Mammary epithelial cell (primary cell): ENCODE measurements at regions not wholly inside any gene's neighbourhood (a gene's known extent, or its start where the extent isn't known, plus 50 kb on each side); places are given as distances from the start of the nearest gene placed in this dataset.
"Not testable (repeated sequence)": the region's sequence is repeated elsewhere in the genome, so short reads cannot be mapped to it uniquely, and the experiment has no call there.

Source experiments
- CTCF ChIP-seq, 2 donors: IDR thresholded peaks in 1 of 2; conservative IDR thresholded peaks in 1 of 2; 2 replicates each; pipeline ENCODE4 v1.5.1; 2011 to 2012; ENCODE audit warnings: inconsistent platforms in 2 of 2, low read length in 2 of 2, mild to moderate bottlenecking in 2 of 2, control low read depth in 1 of 2, low read depth in 1 of 2; ENCODE audit not compliant: insufficient read depth in 1 of 2; ENCODE audit errors: extremely low read depth in 1 of 2
- EZH2 ChIP-seq: IDR thresholded peaks from 2 replicates; pipeline ENCODE4 v1.6.1; 2012; ENCODE audit warnings: low read length, inconsistent platforms, borderline replicate concordance

GRCh38 chr5:176067162-176067561 lies 99.0 kb upstream of the THOC3 start:
- TF ChIP-seq CTCF (conservative IDR thresholded peaks at IDR 0.05 in 1 of 2, IDR thresholded peaks at IDR 0.05 in 1 of 2; ENCODE audit: extremely low read depth in 1 of 2, insufficient read depth in 1 of 2, low read depth in 1 of 2, low read length in 2 of 2); EZH2: not testable (repeated sequence)
